Caco-2 (cell line): ENCODE measurements at regions not wholly inside any gene's neighbourhood (a gene's known extent, or its start where the extent isn't known, plus 50 kb on each side); places are given as distances from the start of the nearest gene placed in this dataset.

ENCODE experiments used
- BruUV-seq: library from RNA; stranded (reverse); fragments of 400-500 nt; replicated peaks from 2 replicates; lab custom pipeline; 2021; lab: Mats Ljungman, UMichigan
- CTCF ChIA-PET: fragments of 300-600 bp; sonication (Branson Sonifier 250); formaldehyde crosslinking; loops from one replicate; lab custom pipeline; 2022; ENCODE audit warnings: antibody characterized with exemption; lab: Charles Lee
- POLR2A ChIA-PET: fragments of 300-600 bp; sonication (Branson Sonifier 250); formaldehyde crosslinking; loops from one replicate; lab custom pipeline; 2022; ENCODE audit warnings: antibody characterized with exemption; lab: Charles Lee
- DNase-seq, 2 experiments: peaks; one replicate each; pipeline versions ENCODE4 v3.0.0 to v3.0.0-alpha.2; 2020 to 2022
- H3K27me3 ChIP-seq: replicated peaks from 2 replicates; pipeline ENCODE4 v1.6.0; 2011; ENCODE audit warnings: low read length; ENCODE audit not compliant: control insufficient read depth, insufficient read depth
- H3K36me3 ChIP-seq: 2 replicates; pipeline ENCODE4 v1.5.1; 2011; ENCODE audit warnings: low read length; ENCODE audit not compliant: control insufficient read depth, insufficient read depth
- H3K4me1 ChIP-seq: fragments of 250-450 bp; sonication (Bioruptor Pico); 2 replicates; pipeline ENCODE4 v1.5.1; 2020; ENCODE audit warnings: mild to moderate bottlenecking
- H3K4me3 ChIP-seq: 2 replicates; pipeline ENCODE4 v1.5.1; 2011; ENCODE audit warnings: low read depth, mild to moderate bottlenecking, control low read depth, low read length
- H3K9me3 ChIP-seq: fragments of 250-450 bp; sonication (Bioruptor Pico); 2 replicates; pipeline ENCODE4 v1.5.1; 2020; ENCODE audit warnings: mild to moderate bottlenecking, moderate library complexity
- H3K27ac Mint-ChIP-seq: one replicate; pipeline ENCODE4 v1.8.0; 2022; ENCODE audit warnings: mixed read lengths; ENCODE audit not compliant: unreplicated experiment
- H3K27me3 Mint-ChIP-seq: one replicate; pipeline ENCODE4 v1.8.0; 2022; ENCODE audit warnings: mixed read lengths; ENCODE audit not compliant: insufficient read depth, unreplicated experiment
- H3K36me3 Mint-ChIP-seq: one replicate; pipeline ENCODE4 v1.8.0; 2022; ENCODE audit warnings: mild to moderate bottlenecking, mixed read lengths; ENCODE audit not compliant: insufficient read depth, unreplicated experiment
- H3K4me1 Mint-ChIP-seq: one replicate; pipeline ENCODE4 v1.8.0; 2022; ENCODE audit warnings: low read depth, mixed read lengths; ENCODE audit not compliant: unreplicated experiment
- H3K4me3 Mint-ChIP-seq: one replicate; pipeline ENCODE4 v1.8.0; 2022; ENCODE audit warnings: mild to moderate bottlenecking, moderate library complexity, mixed read lengths; ENCODE audit not compliant: unreplicated experiment
- H3K9me3 Mint-ChIP-seq: one replicate; pipeline ENCODE4 v1.8.0; 2022; ENCODE audit warnings: mixed read lengths; ENCODE audit not compliant: unreplicated experiment
- intact Hi-C: fragments of 100-400 bp; cut with micrococcal nuclease; formaldehyde crosslinking; loops from one replicate; pipeline ENCODE4 v1.10.0; 2022; ENCODE audit not compliant: unreplicated experiment
- TF ChIP-seq, protein P1 (sequence below), 2 experiments: fragments of 200-600 bp in 1 of 2; IDR thresholded peaks; 1 replicate in 1 of 2; 2 replicates in 1 of 2; pipeline versions ENCODE4 v1.5.1 to v1.8.0; 2011 to 2022; ENCODE audit warnings: antibody characterized with exemption in 1 of 2, control low read depth in 1 of 2, inconsistent platforms in 1 of 2, low read depth in 1 of 2, low read length in 1 of 2, mild to moderate bottlenecking in 1 of 2, moderate library complexity in 1 of 2; ENCODE audit not compliant: insufficient read depth in 1 of 2, severe bottlenecking in 1 of 2, unreplicated experiment in 1 of 2

DNA sequence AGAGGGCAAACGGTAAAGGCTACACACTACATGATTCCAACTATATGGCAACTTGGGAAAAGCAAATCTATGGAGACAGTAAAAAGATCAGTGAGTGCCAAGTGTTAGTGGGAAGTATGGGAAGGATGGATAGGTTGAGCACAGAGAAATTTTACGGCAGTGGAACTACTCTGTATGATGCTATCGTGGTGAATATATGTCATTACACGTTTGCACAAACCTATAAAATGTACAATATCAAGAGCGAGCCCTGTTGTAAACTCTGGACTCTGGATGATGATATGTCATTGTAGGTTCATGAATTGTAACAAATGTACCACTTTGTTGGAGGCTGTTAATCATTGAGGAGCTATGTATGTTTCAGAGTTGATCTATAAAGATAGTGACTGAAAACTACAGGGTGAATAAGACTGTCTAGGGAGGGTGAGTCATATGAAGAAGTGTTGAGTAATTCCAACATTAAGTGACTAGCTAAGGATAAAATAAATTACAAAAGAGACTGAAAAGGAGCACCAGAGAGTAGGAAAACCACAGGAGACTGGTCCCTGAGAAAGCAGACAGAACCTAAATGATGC, 349.2 kb upstream of the LMO3 start:
- Histone ChIP-seq H3K36me3 (no peaks in the 10 kb centered on the region), H3K27me3 (no peaks in the 10 kb centered on the region), H3K4me3 (no peak overlapping the region), H3K9me3 (no peaks in the 10 kb centered on the region), H3K4me1 (no peaks in the 10 kb centered on the region)
- intact Hi-C loops: no loop called here
- no TSS peak for BruUV-seq
- ChIA-PET POLR2A (no interaction called here), CTCF (no interaction called here)
- H3K4me3 Mint-ChIP-seq: no peak overlapping the region
- DNase-seq: no peak
- no peak overlapping the region for H3K27ac Mint-ChIP-seq
- no peaks in the 10 kb centered on the region for H3K9me3 Mint-ChIP-seq
- H3K36me3 Mint-ChIP-seq: no peaks in the 10 kb centered on the region
- no peaks in the 10 kb centered on the region for H3K4me1 Mint-ChIP-seq
- TF ChIP-seq, protein P1, sequence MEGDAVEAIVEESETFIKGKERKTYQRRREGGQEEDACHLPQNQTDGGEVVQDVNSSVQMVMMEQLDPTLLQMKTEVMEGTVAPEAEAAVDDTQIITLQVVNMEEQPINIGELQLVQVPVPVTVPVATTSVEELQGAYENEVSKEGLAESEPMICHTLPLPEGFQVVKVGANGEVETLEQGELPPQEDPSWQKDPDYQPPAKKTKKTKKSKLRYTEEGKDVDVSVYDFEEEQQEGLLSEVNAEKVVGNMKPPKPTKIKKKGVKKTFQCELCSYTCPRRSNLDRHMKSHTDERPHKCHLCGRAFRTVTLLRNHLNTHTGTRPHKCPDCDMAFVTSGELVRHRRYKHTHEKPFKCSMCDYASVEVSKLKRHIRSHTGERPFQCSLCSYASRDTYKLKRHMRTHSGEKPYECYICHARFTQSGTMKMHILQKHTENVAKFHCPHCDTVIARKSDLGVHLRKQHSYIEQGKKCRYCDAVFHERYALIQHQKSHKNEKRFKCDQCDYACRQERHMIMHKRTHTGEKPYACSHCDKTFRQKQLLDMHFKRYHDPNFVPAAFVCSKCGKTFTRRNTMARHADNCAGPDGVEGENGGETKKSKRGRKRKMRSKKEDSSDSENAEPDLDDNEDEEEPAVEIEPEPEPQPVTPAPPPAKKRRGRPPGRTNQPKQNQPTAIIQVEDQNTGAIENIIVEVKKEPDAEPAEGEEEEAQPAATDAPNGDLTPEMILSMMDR (IDR thresholded peaks at IDR 0.05; ENCODE audit: insufficient read depth in 1 of 2, low read depth in 1 of 2, low read length in 1 of 2, severe bottlenecking in 1 of 2, unreplicated experiment in 1 of 2): no peak
- H3K27me3 Mint-ChIP-seq: peaks cover 5% of the 10 kb centered on the region

DNA sequence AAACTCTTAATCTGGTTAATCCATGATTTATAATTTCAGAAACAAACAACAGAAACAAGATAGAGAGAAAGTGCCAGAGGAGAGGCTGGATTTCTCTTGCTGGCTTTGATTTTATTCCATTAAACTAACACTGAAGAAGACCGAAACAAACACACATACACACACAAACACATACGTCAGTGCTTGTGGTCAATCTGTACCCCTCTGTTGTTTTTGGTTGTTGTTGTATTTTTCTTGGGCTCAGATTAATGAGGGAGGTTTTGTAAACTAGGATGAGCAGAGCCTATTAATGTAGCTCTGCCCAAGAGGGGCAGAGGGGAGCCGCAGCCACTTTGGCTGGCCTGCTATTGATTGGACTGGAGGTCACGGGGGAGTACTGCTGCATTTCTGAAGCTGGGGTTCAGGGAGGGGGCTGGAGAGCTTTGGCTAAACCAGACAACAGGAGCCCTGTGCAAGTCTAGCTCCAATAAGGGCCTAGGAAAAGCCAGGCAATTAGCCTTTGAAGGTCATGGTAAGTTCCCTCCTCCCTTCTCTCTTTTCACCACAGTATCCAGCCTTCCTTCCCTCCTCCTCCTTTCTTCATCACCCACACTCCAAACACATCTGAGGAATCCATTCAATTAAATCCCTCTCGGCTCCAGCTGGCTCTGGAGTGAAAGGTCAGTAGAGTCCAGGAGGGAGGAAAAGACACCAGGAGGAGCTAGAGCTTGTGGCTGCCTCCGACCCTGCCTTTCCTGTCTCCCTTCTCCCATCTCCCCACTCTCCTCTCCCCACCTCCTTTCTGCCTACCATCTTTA, 344.1 kb upstream of the LMO3 start:
- ChIA-PET POLR2A (no interaction called here), CTCF (no interaction called here)
- Histone ChIP-seq H3K27me3 (no peaks in the 10 kb centered on the region), H3K4me1 (no peaks in the 10 kb centered on the region), H3K4me3 (no peak overlapping the region), H3K9me3 (no peaks in the 10 kb centered on the region), H3K36me3 (no peaks in the 10 kb centered on the region)
- BruUV-seq: no TSS peak
- Mint-ChIP-seq H3K27me3 (peaks cover 5% of the 10 kb centered on the region), H3K4me1 (no peaks in the 10 kb centered on the region), H3K4me3 (no peak overlapping the region), H3K36me3 (no peaks in the 10 kb centered on the region), H3K27ac (no peak overlapping the region), H3K9me3 (no peaks in the 10 kb centered on the region)
- peak in 1 of 2 experiments; percentile 16 for DNase-seq
- intact Hi-C loops: loop anchor here (10.0 kb wide), 2 partner anchors 205 to 325 kb away; no protein-coding TSS in a partner anchor
- TF ChIP-seq, protein P1 (IDR thresholded peaks at IDR 0.05; ENCODE audit: insufficient read depth in 1 of 2, low read depth in 1 of 2, low read length in 1 of 2, severe bottlenecking in 1 of 2, unreplicated experiment in 1 of 2): no peak

DNA sequence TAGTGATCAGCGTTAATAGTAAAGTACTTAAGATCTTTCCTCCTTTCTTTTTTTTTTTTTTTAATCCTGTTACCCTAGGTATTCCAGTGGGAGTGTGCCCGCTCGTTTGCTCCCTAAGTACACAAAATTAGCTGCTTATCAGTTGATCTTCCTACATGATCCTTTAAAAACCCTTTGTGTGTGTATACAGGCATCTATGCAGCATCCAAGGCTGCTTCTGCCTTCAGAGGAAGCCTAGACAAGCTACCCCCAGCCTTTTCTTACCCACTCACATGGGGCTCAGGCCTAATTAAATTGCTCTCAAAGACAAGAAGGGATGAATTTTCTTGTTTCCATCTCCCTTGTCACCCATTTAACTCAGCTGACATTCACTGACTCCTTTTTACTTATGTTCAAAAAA, 343.4 kb upstream of the LMO3 start:
- intact Hi-C loops: loop anchor here (10.0 kb wide), 2 partner anchors 205 to 325 kb away; no protein-coding TSS in a partner anchor

More for the DNA sequence above, 343.4 kb upstream of the LMO3 start:
- no peaks in the 10 kb centered on the region for H3K36me3 Mint-ChIP-seq
- Histone ChIP-seq H3K27me3 (no peaks in the 10 kb centered on the region), H3K4me1 (no peaks in the 10 kb centered on the region), H3K9me3 (no peaks in the 10 kb centered on the region), H3K36me3 (no peaks in the 10 kb centered on the region), H3K4me3 (no peak overlapping the region)
- no peak overlapping the region for H3K4me3 Mint-ChIP-seq
- H3K4me1 Mint-ChIP-seq: no peaks in the 10 kb centered on the region
- H3K9me3 Mint-ChIP-seq: no peaks in the 10 kb centered on the region
- POLR2A ChIA-PET: no interaction called here
- BruUV-seq: no TSS peak
- H3K27ac Mint-ChIP-seq: no peak overlapping the region
- peaks cover 5% of the 10 kb centered on the region for H3K27me3 Mint-ChIP-seq
- TF ChIP-seq, protein P1 (IDR thresholded peaks at IDR 0.05; ENCODE audit: insufficient read depth in 1 of 2, low read depth in 1 of 2, low read length in 1 of 2, severe bottlenecking in 1 of 2, unreplicated experiment in 1 of 2): no peak
- DNase-seq: no peak
- CTCF ChIA-PET: no interaction called here
